ENCODE measurements at regions not wholly inside any gene's neighbourhood (a gene's known extent, or its start where the extent isn't known, plus 50 kb on each side); places are given as distances from the start of the nearest gene placed in this dataset.

GRCh38 chr14:97719931-97720330 is 922.7 kb downstream of the VRK1 start:
- H3K27ac ChIP-seq = no peak overlapping the region
- no peak for TF ChIP-seq ZFX (IDR thresholded peaks at IDR 0.05; ENCODE audit: borderline replicate concordance)
- TF ChIP-seq CTCF (IDR thresholded peaks at IDR 0.05) = no peak

- no peak for TF ChIP-seq CTCF (IDR thresholded peaks at IDR 0.05)
- TF ChIP-seq ZFX (IDR thresholded peaks at IDR 0.05; ENCODE audit: borderline replicate concordance) = no peak
- H3K27ac ChIP-seq = no peak overlapping the region
Measured at GRCh38 chr14:97723351-97723750, 926.2 kb downstream of the VRK1 start.

- TF ChIP-seq CTCF (IDR thresholded peaks at IDR 0.05) = 0 out of 2 replicates have a peak, but pooled peaks have one; percentile 9
- TF ChIP-seq ZFX (IDR thresholded peaks at IDR 0.05; ENCODE audit: borderline replicate concordance) = no peak
- H3K27ac ChIP-seq = no peak overlapping the region
Measured at GRCh38 chr14:97723819-97724218, 926.6 kb downstream of the VRK1 start.

- H3K27ac ChIP-seq = no peak overlapping the region
- TF ChIP-seq CTCF (IDR thresholded peaks at IDR 0.05) (no peak), ZFX (IDR thresholded peaks at IDR 0.05; ENCODE audit: borderline replicate concordance) (no peak)
Measured at GRCh38 chr14:97724265-97724731, 927.1 kb downstream of the VRK1 start.

GRCh38 chr14:97726676-97727075 is 929.5 kb downstream of the VRK1 start:
- no peak for TF ChIP-seq CTCF (IDR thresholded peaks at IDR 0.05)
- no peak for TF ChIP-seq ZFX (IDR thresholded peaks at IDR 0.05; ENCODE audit: borderline replicate concordance)
- no peak overlapping the region for H3K27ac ChIP-seq

GRCh38 chr14:97730706-97731105 is 933.5 kb downstream of the VRK1 start:
- TF ChIP-seq CTCF (IDR thresholded peaks at IDR 0.05) = no peak
- H3K27ac ChIP-seq = no peak overlapping the region

GRCh38 chr14:97731800-97732199 is 934.6 kb downstream of the VRK1 start:
- TF ChIP-seq ZFX (IDR thresholded peaks at IDR 0.05; ENCODE audit: borderline replicate concordance) (no peak), CTCF (IDR thresholded peaks at IDR 0.05) (no peak)
- H3K27ac ChIP-seq = no peak overlapping the region
